Left renal pelvis (tissue), 4 donors: ENCODE measurements at regions not wholly inside any gene's neighbourhood (a gene's known extent, or its start where the extent isn't known, plus 50 kb on each side); places are given as distances from the start of the nearest gene placed in this dataset.
"Not testable (repeated sequence)": the region's sequence is repeated elsewhere in the genome, so short reads cannot be mapped to it uniquely, and the experiment has no call there.

Experiments used
- DNase-seq, 4 donors: peaks; one replicate each; pipeline ENCODE4 v3.0.0-alpha.2; 2013; ENCODE audit warnings: low read depth in 4 of 4, low spot score in 3 of 4

DNA sequence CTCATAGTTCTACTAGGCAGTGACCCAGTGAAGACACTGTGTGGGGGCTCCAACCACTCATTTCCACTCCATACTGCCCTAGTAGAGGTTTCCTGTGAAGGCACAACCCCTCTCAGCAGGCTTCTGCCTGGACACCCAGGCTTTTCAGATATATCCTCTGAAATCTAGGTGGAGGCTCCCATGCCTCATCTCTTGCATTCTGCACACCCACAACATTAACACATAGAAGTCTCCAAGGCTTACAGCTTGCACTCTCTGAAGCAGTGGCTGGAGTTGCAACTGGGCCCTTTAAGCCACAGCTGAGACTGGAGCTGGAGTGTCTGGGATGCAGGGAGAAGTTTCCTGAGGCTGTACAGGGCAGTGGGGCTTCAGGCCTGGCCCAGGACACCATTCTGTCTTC is 347.7 kb upstream of the SPRY2 start:
- DNase-seq = no peak

- DNase-seq = no peak
These were observed 345.0 kb upstream of the SPRY2 start for GRCh38 chr13:80685942-80686341.

DNA sequence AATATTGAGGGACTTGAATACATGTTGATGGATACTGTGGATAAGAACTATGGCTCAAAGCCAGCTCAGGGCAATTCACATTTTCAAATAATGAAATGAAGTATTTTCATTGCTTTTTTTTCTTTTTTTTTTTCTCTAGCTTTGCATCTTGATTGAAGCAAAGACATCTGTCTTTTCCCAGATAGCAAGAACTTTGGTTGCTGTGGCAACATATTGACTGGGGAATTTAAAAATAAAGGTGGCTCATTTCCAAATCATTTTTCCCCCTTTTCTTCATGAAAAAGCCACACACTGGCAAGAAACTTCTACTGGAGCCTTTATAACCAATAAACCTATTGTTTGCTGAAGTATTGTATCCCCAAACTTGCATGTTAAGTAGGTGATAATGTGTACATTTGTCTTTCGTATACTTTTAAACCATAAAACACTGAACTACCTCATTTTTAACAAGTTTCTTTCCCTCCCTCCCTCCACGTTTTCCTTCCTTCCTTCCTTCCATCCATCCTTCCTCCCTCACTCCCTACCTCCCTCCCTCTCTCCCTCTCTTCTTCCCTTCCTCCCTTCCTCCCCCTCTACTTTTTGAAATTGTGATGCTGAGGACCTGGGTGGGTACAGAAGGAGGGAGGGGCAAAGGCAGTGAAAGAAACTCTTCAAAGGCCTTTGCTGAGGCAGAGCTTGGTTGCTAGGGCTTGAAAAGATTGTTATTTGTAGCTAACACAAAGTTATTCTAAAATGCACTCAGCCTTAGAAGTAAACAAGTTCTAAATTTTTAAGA is 343.5 kb upstream of the SPRY2 start:
- DNase-seq = no peak

DNA sequence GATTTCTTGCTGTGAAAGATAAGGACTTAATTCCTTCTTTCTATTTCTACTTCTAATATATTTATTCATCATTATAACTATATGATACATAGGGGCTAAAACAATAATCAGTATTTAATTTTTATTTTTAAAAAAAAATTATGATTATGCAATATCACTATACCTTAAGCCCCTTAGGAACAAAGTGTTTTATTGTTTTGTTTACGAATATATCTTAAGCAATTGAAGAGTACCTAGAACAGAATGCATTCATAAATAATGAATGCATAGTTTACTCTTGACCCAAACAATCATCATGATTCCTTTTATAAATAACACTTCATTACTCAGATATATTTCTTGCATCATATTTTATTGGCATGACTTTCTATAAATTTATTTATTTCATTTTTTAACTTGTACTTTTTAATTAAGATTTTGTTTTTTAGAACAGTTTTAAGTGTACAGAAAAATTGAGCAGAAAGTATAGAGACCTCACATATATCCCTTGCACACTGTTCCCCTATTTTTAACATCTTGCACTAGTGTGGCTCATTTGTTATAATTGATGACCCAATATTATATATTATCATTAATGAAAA is 339.9 kb upstream of the SPRY2 start:
- DNase-seq = no peak

DNA sequence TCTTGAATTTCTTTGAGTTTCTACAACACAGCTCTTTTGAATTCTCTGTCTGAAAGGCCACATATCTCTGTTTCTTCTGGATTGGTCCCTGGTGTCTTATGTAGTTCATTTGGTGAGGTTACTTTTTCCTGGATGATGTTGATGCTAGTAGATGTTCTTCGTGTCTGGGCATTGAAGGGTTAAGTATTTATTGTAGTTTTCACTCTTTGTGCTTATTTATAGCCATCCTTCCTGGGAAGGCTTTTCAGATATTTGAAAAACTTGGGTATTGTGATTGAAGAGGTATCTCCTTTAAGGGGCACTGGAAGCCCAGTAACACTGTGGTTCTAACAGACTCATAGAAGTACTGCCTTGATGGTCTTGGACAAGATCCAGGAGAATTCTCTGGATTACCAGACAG is 338.5 kb upstream of the SPRY2 start:
- no peak for DNase-seq

GRCh38 chr13:80677227-80677626 is 336.3 kb upstream of the SPRY2 start:
- no peak for DNase-seq

DNA sequence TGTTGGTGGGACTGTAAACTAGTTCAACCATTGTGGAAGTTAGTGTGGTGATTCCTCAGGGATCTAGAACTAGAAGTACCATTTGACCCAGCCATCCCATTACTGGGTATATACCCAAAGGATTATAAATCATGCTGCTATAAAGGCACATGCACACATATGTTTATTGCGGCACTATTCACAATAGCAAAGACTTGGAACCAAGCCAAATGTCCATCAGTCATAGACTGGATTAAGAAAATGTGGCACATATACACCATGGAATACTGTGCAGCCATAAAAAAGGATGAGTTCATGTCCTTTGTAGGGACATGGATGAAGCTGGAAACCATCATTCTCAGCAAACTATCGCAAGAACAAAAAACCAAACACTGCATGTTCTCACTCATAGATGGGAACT is 334.5 kb upstream of the SPRY2 start:
- not testable (repeated sequence) for DNase-seq

DNA sequence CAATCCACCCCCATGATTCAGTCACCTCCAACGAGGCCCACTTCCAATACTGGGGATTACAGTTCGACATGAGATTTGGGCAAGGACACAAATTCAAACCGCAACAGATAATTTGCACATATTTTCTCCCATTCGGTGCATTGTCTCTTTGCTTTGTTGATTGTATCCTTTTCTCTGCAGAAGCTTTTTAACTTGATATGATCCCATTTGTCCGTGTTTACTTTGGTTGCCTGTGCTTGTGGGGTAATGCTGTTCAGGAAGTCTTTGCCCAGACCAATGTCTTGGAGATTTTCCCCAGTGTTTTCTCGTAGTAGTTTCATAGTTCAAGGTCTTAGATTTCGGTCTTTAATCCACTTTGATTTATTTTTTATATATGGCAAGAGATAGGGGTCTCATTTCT is 330.8 kb upstream of the SPRY2 start:
- DNase-seq = no peak

- DNase-seq = no peak
These were observed 328.2 kb upstream of the SPRY2 start for GRCh38 chr13:80669112-80669511.

DNA sequence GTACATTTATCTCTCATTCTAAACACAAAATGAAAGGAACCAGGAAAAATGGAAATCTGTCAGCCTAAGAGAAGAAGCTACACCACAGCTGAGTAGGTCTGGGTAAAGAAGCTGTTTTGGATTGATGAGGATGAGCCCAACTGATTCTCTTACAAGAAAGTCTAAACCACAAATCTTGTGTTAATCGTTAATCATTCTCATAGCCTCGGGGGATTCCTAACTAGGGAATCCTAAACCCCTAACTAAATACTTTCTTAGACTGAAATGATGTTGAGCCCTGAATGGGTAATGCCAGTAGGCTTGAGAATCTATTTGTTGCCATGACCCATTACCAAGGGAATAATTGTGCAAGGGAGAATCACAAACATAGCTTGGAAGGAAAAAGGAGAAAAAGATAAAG is 327.5 kb upstream of the SPRY2 start:
- no peak for DNase-seq

- no peak for DNase-seq
These were observed 326.0 kb upstream of the SPRY2 start for GRCh38 chr13:80666782-80667552.

GRCh38 chr13:80665792-80666333 is 324.9 kb upstream of the SPRY2 start:
- DNase-seq = no peak

DNA sequence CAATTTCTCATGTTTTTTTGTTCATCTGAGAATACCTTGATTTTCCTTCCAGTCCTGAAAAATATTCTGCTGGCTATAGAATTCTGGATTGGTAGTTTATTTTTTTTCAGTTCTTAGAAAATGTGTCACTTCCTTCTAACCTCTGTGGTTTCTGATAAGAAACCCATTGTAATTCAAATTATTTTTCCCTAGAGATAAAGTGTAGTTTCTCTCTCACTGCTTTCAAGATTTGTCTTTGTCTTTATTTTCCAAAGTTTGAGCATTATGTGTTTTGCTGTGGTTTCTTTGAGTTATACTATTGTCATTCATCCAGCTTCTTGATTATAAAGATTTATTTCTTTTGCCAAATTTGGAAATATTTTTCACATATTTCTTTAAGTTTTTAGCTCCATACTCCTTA is 324.0 kb upstream of the SPRY2 start:
- DNase-seq = no peak

- DNase-seq = no peak
These were observed 322.9 kb upstream of the SPRY2 start for GRCh38 chr13:80663788-80664187.

GRCh38 chr13:80658705-80659104 is 317.8 kb upstream of the SPRY2 start:
- DNase-seq = no peak

- DNase-seq = no peak
These were observed 315.6 kb upstream of the SPRY2 start for GRCh38 chr13:80656512-80656904.

- DNase-seq = no peak
These were observed 315.0 kb upstream of the SPRY2 start for GRCh38 chr13:80655778-80656511.

DNA sequence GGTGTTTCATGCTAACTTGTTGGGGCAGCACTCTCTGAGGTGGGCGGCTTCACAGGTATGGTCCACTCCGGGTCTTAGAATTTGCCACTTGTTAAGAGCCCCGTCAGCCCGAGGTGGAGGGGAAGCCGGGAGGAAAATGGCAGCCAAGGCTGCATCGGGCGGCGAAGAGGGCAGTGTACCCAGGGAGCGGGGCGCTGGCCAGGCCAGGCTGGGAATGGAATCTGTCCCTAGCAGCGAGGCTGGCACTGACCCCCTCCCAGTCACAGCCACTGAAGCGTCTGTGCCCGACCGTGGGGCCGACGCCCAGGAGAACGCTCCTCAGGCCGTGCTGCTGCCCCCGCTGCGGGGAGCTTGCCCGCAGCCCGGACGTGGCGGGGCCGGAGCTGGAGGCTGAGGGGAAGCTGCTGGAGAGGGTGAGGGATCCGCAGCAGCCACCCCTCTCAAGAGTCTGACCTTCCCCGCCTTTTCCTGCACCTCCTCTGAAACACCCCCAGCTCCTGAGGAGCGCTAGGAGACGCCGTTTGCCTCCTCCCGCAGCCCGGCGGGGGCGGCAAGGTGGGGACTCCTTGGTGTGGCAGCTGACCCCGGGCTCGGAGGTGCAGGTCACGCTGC is 313.8 kb upstream of the SPRY2 start:
- peak in 2 of 4 donors; percentile 16 to 32 for DNase-seq

GRCh38 chr13:80649274-80649673 is 308.3 kb upstream of the SPRY2 start:
- no peak for DNase-seq

GRCh38 chr13:80642641-80643040 is 301.7 kb upstream of the SPRY2 start:
- DNase-seq = no peak
